Stomach (tissue), 4 donors: ENCODE measurements at regions not wholly inside any gene's neighbourhood (a gene's known extent, or its start where the extent isn't known, plus 50 kb on each side); places are given as distances from the start of the nearest gene placed in this dataset.

ENCODE experiments used
- CTCF ChIP-seq, 7 experiments: fragments of 450-650 bp in 4 of 7; fragments of 200-600 bp in 3 of 7; sonication (generic) in 3 of 7; IDR thresholded peaks; one replicate each; pipeline ENCODE4 v1.5.1; 2016 to 2019; ENCODE audit warnings: antibody characterized with exemption in 7 of 7, control low read depth in 2 of 7, mild to moderate bottlenecking in 1 of 7
- EP300 ChIP-seq: sonication (generic); formaldehyde crosslinking; IDR thresholded peaks from one replicate; pipeline ENCODE4 v1.6.1; 2017; ENCODE audit warnings: antibody characterized with exemption
- POLR2A ChIP-seq, 4 donors: fragments of 450-650 bp; IDR thresholded peaks; one replicate each; pipeline ENCODE4 v1.6.1; 2016; ENCODE audit warnings: antibody characterized with exemption in 4 of 4, control low read depth in 2 of 4, mild to moderate bottlenecking in 1 of 4, moderate library complexity in 1 of 4
- POLR2AphosphoS5 ChIP-seq, 3 donors: sonication (generic); formaldehyde crosslinking; IDR thresholded peaks; one replicate each; pipeline ENCODE4 v1.6.1; 2016; ENCODE audit warnings: antibody characterized with exemption in 3 of 3

DNA sequence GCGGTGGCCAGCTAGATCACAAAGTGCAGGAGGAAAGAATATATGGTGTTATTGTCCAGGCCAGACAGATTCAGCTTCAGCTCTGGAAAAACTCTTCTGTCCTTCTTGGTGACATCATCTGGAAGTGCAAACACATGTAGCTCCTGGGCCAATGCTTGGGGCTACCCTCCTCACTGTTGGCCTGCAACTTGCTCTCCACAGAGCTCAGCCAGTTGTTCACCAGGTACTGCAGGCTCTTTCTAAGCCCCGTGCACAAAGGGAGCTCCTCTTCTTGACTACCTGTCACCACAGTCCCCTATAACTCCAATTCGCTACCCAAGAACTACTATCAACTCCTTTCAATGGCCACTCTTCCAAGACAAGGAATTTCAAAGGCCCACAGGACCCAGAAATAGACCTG, 1175.9 kb upstream of the CDH9 start:
- TF ChIP-seq CTCF (IDR thresholded peaks at IDR 0.05): no peak
- no peak for TF ChIP-seq POLR2A (IDR thresholded peaks at IDR 0.05)
- TF ChIP-seq EP300: no peak
- TF ChIP-seq POLR2AphosphoS5 (IDR thresholded peaks at IDR 0.05): no peak
